HG02884 (cell line): ENCODE measurements at regions not wholly inside any gene's neighbourhood (a gene's known extent, or its start where the extent isn't known, plus 50 kb on each side); places are given as distances from the start of the nearest gene placed in this dataset.
"Not testable (repeated sequence)": the region's sequence is repeated elsewhere in the genome, so short reads cannot be mapped to it uniquely, and the experiment has no call there.

Source experiments
- ATAC-seq: cut with Tn5 transposase; IDR thresholded peaks from one replicate; pipeline ENCODE4 v1.9.1; 2021; ENCODE audit warnings: mild to moderate bottlenecking, moderate library complexity; ENCODE audit not compliant: unreplicated experiment

DNA sequence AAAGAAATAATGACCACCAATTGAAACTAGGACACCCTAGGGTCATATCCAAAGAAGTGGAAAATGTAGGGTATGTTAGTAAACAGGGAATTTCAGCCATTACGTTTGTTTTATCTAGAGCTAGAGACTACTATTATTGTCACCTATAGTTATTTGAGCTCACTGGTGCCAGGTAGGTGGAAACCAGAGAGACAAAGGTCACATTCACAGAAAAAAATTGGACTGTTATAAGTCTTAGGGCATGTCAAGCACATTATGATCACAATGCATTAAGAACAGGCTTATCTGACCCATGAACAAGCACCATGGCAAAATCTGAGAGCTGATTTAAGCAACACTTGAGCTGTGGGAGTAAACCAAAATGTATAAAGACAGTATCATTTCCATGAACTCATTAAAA lies 530.1 kb upstream of the CITED2 start:
- ATAC-seq = no peak

DNA sequence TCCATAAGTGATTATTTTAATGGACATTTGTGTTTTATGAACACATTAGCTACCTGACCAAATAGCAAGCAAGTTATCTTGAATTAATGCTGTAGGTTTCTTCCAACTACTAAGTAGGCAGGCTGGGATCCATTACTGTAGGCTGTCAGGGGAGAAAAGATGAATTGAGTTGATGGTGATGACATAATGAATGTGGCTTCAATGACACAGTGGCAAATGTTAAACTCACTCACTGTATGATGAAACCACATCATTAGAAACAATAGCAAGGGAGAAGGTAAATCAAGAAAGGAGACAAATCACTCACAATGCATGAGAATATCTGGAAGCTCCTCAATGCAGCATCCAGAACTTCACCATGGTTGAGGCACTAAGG lies 529.7 kb upstream of the CITED2 start:
- no peak for ATAC-seq

DNA sequence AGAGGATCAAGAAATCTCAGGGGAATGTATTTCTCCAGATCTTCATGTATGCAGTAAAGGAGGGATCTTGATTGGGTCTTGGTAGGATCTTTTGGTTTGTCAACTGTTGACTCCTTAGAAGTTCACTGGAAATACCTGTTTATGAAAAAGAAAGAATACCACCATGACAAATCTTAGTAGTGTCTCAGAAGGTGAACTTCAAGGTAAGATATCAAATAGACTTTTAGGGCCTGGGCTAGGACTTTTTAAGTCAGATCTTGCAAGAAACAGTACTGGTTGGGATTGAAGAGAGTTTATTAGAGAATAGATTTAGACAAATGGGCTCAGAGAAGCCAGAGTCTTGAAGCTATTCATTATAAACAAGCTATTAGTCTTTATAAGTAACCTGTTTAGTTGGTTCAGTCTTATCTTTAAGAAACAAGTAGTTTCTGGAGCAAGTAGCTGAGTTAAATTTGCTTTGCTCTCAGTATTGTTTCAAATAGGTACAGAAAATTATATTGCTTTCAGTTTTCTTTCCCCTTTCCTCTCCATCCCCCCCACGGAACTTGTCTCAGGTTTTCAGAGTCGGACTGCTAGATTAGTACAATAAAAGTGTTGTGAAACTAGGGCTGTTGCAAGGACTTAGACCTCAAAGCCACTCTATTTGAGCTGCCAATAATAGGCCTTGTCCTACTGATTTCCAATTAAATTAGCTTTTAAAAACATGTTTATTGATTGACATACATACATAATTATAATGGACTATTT lies 529.1 kb upstream of the CITED2 start:
- ATAC-seq = peak; percentile 98

DNA sequence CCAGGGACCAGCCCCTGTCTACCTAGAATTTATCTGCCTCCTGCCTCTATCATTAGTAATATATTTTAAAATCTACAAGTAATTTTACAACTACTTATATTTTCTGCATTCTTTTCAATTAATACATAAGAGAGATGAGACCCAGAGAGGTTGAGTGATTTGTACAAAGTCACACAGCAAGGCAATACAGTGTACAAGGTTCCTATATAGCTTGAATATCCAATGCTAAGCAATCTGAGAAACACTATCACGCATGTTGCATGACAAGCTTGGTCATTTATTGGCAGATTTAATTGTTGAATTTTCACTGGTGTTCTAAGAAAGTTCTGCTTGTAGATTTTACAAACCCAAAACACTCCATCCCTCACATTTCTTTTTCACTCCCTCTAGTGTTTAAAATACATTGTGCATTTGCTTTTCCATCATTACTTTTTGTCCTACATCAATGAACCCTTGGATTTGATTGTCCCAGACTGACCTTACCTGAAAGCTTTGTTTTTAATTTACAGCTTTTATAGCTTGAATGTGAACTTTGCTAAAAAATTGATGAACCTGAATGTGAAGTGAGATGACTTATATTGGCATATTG lies 520.9 kb upstream of the CITED2 start:
- ATAC-seq = no peak

DNA sequence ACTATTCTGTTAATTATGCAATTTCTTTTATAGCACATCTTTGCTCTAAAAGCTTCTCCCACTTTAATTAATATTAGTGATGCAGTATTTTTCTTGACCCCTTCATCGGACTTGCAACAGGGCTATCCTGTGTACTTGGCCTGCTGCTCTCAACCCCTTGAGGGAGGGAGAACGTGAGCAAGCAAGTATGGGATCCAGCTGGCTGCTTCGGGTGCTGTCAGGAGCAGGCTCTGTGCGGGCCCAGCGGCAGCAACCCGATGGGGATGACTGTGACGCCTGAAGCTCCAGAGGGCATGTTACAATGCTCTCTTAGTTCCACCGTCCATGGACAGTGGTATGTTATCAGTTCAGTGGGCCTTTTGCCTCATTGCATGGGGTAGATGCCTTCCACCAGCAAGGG lies 519.8 kb upstream of the CITED2 start:
- no peak for ATAC-seq

DNA sequence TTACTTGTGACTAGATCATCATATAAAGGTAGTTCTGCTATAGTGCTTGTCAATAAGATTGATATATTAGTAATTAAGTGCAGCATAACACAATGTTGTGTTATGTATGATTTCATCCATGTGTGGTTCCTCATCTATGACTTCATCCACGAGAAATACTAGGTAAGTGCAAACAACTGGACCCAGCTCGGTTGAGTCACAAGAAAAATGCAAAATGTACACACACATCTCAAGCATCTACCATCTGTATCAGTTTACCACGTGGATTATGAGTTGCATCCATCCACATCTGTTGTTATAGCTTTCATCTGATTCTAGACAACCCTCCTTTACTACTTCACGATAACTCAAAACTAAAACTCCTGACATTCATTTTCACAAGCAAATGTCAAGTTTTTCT lies 517.0 kb upstream of the CITED2 start:
- ATAC-seq = no peak

DNA sequence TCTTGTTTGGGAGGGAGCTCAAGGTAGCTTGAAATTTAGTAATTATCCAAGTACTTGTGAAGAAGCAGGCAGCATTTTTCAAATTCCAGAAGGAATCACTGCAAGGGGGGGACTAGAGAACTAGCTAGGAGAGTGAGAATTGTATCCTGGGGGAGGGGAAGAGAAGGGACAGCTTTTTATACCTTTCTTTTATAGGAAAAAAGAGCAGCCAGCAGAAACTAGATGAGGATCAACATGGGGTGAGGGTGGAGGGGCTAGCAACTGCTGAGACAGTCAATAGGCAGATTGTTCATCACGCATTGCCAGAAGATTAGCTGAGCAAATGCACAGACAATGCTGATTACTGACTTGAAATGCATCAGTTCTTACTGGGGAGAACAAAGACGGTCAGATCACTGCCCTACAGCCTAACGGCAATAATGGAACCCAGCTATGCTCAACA lies 514.3 kb upstream of the CITED2 start:
- no peak for ATAC-seq

DNA sequence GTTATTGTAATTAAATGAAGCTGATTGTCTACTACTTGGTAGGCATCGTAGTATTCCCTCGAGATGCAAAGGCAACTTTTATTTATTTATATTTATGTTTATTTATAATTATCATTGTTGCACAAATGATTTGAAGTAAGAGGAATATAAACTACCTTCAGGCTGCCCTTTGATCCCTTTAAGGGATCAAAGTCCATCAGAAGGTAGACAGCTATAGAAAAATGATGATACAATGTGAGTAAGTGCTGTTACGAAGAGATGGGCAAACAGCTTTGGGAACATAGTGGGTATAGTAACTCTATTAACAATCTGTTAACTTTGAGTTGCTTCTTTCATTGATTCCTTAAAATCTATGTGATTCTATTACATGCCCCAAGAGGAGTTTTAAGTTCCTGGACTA lies 512.8 kb upstream of the CITED2 start:
- no peak for ATAC-seq

DNA sequence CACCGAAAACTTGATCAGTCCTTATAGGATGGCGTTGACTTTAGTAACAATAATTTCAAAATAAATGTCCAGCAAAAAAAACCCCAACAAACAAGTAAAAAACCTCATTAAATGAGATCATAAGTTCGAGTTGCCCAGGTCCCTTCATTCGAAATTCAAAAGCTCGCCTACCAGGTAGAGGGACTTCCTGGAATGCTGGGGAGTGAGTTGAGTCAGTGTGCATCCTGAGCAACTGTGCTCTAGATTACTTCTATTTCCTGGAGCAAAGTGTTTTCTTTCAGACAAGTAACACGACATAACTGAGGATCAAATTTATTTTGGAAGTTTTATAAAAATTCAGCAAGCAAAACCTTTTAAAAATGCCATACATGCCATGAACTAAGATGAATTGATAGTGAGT lies 511.9 kb upstream of the CITED2 start:
- no peak for ATAC-seq

DNA sequence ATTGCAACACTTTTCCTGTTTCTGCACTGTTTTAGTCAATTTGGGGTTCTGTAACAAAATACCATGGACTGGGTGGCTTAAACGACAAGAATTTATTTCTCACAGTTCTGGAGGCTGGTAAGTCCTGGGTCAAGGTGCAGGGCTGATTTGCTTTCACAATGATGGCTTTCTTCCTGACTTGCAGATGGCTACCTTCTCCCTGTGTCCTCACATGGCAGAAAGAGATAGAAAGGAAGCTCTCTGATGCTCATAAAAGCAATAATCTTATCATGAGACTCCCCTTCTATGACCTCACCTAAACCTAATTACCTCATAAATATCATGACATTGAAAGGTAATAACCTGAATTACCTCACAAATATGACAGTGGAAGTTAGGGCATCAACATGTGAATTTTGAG lies 511.5 kb upstream of the CITED2 start:
- no peak for ATAC-seq

DNA sequence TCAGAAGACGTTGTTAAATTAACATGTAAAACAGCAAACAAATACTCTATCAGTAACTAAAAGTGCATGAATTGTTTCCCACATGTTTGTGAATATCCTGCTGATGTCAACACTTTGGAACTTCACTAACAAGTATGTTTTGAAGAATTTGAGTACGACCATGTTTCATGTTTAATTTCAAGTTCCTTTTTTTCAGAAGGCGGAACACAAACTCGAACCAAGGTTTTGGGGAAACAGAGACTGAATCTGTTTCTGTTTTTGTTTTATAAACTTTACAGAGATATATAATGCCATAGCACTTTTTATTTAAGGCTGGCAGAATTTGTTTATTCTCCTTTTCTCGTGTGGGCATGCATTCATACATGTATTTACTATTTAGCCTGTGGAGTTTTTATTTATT lies 509.3 kb upstream of the CITED2 start:
- no peak for ATAC-seq

DNA sequence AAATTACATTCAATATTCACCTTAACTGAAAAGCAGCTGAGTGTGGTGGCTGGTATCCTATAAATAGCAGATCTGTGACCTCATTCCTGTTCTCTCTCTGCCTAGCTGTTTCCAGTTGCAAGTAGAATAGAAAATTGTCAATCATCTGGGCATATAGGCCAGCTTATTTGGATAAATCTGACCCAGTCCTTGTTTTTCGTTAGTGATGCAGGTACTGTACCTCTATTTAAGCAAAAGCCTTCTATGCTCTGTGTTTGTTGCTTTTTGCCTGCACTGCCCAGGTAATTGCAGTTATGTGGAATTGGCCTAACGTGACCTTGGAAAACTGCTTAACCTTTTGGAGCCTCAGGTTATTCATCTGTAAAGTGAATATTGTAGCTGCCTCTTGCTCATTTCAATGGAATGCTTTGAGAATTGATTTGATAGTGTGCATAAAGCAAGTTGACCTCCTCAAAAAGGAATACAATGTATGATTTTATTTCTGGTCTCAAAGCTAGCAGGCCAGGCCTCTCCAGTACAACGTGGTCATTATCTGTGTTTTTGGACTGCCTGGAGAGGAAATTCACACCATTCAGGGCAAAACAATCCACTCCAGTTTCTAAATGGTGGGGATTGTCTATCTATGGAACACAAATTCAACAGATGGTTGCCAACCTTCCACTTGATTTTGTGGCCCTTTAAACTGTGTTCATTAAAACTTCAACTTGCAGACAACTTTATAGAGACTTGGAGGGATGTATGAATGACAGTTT lies 508.7 kb upstream of the CITED2 start:
- ATAC-seq = peak; percentile 39

DNA sequence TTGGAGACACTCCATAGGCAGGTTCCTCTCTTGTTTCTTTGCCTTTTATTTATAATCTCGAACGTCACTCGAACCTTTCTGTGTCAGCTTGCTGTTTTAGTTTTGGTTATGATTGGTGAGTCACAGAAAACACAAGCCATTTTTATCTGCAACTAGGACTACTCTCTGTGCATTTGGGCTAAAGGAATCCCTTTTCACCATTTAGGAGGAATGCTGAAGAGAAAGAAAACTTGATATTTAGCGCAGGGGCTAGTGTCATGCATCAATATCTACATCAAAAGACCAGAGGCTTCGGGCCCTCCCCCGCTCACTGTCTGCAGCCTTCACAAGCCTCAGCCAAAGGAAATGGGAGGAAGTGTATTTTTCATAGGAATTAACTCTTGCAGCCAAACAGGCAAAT lies 507.8 kb upstream of the CITED2 start:
- ATAC-seq = no peak

DNA sequence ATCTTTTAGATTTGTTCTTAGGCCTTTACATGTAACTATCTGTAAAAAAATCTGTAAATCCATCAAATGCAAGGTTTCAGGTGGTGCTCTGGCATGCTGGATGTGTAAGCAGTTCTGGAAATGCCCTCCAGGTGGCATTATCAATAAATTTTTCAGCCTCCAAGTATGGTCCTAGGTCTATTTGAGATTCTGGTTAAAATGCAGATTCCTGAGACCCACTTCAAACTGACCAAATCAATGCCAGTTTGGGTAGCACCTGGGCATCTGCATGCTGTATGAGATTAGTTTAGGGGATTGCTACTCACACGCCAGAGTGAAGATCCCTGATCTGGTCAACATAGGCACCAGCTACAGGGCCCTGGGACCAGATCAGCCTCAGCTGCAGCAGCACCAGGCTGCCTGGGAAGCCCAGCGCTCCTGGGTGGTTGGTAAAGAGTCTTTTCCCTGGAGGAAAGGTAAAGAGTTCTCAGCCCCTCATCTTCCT lies 507.3 kb upstream of the CITED2 start:
- ATAC-seq = peak; percentile 70

DNA sequence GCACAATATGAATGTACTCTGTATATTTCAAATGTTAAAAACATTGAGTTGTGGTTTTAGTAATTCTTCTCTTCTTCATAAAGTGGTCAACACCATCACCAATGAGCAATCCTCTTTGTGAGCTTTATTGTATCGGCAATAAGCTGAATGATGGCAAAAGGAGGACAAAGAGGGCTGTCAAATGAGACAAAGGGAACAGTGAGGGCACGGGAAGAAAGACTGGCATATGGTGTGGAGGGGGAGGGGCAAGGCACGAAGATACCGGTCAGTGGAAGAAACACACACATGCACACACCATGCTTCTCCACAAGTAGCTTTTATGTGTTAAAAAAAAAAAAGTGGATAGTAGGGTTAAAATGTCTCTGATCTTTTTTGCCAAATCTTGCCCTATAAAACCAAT lies 506.8 kb upstream of the CITED2 start:
- no peak for ATAC-seq

DNA sequence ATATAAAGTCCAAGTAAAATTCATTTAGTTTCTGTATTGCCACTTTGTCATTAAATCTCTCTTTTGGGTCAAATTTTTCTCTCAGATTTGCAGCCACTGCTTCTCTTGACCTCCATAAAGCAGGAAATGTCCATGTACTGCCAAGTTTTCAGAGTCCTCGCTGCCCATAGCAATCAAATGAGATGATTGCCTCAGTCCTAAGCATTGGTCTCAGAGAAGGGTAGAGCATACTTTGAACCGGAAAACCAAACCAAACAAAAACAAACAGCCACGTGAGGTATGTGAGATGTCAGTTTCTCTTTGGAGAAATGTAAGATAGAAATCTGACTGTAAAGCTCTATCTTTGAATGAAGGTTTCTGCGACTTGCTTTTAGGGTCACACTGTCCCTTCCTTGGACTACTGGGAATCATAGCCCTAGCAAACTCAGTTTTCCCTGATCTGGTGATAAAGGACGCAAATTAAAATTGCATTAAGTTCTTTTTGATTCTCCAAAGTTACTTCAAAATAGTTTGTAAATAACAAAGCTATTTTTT lies 505.4 kb upstream of the CITED2 start:
- no peak for ATAC-seq

DNA sequence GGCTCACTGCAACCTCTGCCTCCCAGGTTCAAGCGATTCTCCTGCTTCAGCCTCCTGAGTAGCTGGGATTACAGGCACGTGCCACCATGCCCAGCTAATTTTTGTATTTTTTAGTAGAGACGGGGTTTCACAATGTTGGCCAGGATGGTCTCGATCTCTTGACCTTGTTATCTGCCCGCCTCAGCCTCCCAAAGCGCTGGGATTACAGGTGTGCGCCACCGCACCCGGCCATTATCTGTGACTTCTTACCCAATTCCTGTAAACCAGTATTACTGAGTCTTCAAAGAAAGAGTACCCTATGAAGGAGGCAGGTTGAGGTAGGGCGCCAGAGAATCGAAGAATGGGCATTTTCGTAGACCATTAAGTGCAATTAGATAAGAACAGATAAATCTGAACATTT lies 504.8 kb upstream of the CITED2 start:
- ATAC-seq = not testable (repeated sequence)

DNA sequence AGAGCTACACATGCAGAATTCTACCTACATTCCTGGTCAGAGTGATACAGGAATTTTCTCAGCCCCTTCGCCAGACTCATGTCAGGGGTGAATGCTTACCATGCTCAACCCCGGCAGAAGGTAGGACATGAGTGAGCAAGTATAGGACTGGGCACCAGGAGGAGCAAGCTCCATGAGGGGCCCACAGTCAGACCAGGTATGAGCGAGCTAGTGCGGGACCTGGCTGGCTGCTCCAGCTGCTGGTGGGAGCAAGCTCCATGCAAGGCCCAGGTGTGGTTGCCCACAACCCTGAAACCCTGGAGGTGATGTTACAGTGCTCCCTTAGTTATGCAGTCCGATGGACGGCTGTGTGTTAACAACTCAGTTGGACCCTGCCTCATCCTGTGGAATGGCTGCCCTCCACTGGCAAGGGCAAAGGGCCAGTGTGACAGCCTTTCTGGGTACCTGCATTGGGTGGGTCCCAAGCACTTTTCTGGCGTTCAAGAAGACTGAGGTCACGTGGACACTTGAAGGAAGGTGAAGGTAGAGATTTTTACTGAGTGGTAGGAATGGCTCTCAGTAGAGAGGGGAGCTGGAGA lies 503.5 kb upstream of the CITED2 start:
- no peak for ATAC-seq

DNA sequence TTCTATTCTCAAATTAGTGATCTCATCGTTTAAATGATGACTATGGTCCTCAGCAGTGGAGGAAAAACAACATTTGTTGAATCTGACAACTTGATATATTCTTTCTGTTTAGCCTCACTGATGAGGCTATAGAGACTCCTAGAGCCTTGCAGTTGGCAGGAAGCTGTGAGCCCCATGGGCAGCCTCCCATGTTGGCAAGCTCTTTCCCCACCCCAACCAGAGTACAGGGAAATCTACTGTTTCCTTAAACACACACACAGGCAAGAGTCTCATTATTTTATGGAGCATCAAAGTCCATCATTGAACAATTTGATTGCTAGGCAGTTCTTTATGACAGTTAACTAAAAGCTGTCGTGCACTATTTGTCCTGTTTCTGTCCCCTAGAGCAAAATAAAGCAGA lies 498.2 kb upstream of the CITED2 start:
- ATAC-seq = no peak

DNA sequence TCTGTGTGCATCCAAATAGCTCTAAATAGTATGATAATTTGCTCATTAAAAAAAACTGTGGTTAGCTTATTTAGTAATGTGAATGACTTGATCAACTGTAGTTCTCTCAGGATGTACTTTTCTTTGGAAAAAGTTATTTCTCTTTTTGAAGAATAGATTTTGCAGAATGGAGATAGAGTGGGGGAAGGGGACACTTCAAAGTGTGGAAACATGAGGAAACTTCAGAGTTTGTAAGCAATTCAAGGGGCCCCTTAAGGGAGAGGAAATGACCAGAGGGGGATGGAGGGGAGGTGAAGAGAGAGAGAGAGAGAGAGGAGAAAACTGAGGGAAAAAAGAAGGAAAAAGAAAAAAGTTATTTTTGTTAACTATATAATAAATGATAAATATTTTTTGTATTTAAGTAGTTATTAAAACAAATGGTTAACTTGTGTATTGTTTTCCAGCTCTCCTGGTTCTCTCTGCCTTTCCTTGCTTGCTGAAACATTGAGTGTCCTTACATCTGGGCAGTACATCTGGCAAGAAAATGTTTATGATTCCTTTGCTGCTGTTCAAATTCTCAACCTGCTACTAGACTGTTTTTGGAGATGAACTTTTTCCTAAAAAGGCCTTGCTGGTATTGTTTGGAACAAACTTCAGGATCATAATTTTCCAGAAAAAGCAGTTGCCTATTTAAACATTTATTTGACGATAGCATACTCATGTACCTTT lies 497.5 kb upstream of the CITED2 start:
- no peak for ATAC-seq
